GM23338 (cell line): ENCODE measurements at regions not wholly inside any gene's neighbourhood (a gene's known extent, or its start where the extent isn't known, plus 50 kb on each side); places are given as distances from the start of the nearest gene placed in this dataset. TPM values are rescaled to one million over a fixed set of nuclear protein-coding genes. Genes with fewer than 3 reads are reported as not detected.

Source experiments
- ATAC-seq: fragments of 200-7000 bp; cut with Tn5 transposase; 3 replicates; pipeline ENCODE4 v1.9.1; 2020
- DNase-seq: peaks from one replicate; pipeline ENCODE4 v3.0.0-alpha.2; 2015; ENCODE audit warnings: low spot score
- H2AFZ ChIP-seq: fragments of 200-600 bp; sonication (generic); 2 replicates; pipeline ENCODE4 v1.8.0; 2016; ENCODE audit warnings: antibody characterized with exemption, mild to moderate bottlenecking, moderate library complexity
- H3F3A ChIP-seq: fragments of 200-600 bp; sonication (generic); replicated peaks from 2 replicates; pipeline ENCODE4 v1.8.0; 2017; ENCODE audit warnings: antibody characterized with exemption, mixed run types, low read depth
- H3K27ac ChIP-seq: fragments of 200-600 bp; sonication (generic); 2 replicates; pipeline ENCODE4 v1.6.1; 2016; ENCODE audit warnings: low read depth
- H3K27me3 ChIP-seq: fragments of 200-600 bp; sonication (generic); 2 replicates; pipeline ENCODE4 v1.8.0; 2016; ENCODE audit warnings: mild to moderate bottlenecking, mixed run types, moderate library complexity; ENCODE audit not compliant: insufficient read depth
- H3K36me3 ChIP-seq: fragments of 200-600 bp; sonication (generic); 2 replicates; pipeline ENCODE4 v1.8.0; 2016; ENCODE audit warnings: mild to moderate bottlenecking; ENCODE audit not compliant: insufficient read depth
- H3K4me1 ChIP-seq: fragments of 200-600 bp; sonication (generic); 2 replicates; pipeline ENCODE4 v1.8.0; 2016; ENCODE audit warnings: mild to moderate bottlenecking, moderate library complexity; ENCODE audit not compliant: insufficient read depth
- H3K4me2 ChIP-seq: fragments of 200-600 bp; sonication (generic); 2 replicates; pipeline ENCODE4 v1.7.1; 2017; ENCODE audit warnings: mixed run types
- H3K4me3 ChIP-seq: fragments of 200-600 bp; sonication (generic); 2 replicates; pipeline ENCODE4 v1.6.1; 2016; ENCODE audit warnings: mixed run types
- H3K79me2 ChIP-seq: fragments of 200-600 bp; sonication (generic); replicated peaks from 2 replicates; pipeline ENCODE4 v1.8.0; 2017; ENCODE audit warnings: mild to moderate bottlenecking; ENCODE audit not compliant: insufficient read depth
- H3K9me2 ChIP-seq: fragments of 200-600 bp; sonication (generic); 2 replicates; pipeline ENCODE4 v1.8.0; 2017; ENCODE audit not compliant: insufficient read depth
- H4K20me1 ChIP-seq: fragments of 200-600 bp; sonication (generic); replicated peaks from 2 replicates; pipeline ENCODE4 v1.8.0; 2017; ENCODE audit warnings: mild to moderate bottlenecking; ENCODE audit not compliant: insufficient read depth
- H3K27ac Mint-ChIP-seq: 2 replicates; pipeline ENCODE4 v1.8.0; 2020; ENCODE audit warnings: inconsistent platforms, mild to moderate bottlenecking, moderate library complexity, mixed read lengths
- H3K27me3 Mint-ChIP-seq: 3 replicates; pipeline ENCODE4 v1.8.0; 2022; ENCODE audit warnings: low read depth, mild to moderate bottlenecking, moderate library complexity, mixed read lengths, inconsistent platforms; ENCODE audit not compliant: insufficient read depth, poor library complexity
- H3K36me3 Mint-ChIP-seq: 3 replicates; pipeline ENCODE4 v1.8.0; 2021; ENCODE audit warnings: low read depth, mild to moderate bottlenecking, inconsistent platforms, moderate library complexity, mixed read lengths
- H3K4me1 Mint-ChIP-seq: 3 replicates; pipeline ENCODE4 v1.8.0; 2020; ENCODE audit warnings: mild to moderate bottlenecking, inconsistent platforms, mixed read lengths
- H3K4me3 Mint-ChIP-seq: 3 replicates; pipeline ENCODE4 v1.8.0; 2021; ENCODE audit warnings: moderate library complexity, mild to moderate bottlenecking, inconsistent platforms, mixed read lengths
- H3K9me3 Mint-ChIP-seq: 3 replicates; pipeline ENCODE4 v1.8.0; 2020; ENCODE audit warnings: moderate library complexity, mild to moderate bottlenecking, inconsistent platforms, mixed read lengths
- CREB1 ChIP-seq: fragments of 250-450 bp; sonication (Bioruptor Pico); IDR thresholded peaks from 2 replicates; pipeline ENCODE4 v1.5.0; 2020; ENCODE audit warnings: low read depth, mild to moderate bottlenecking, moderate library complexity
- EZH2phosphoT487 ChIP-seq: fragments of 200-600 bp; sonication (generic); IDR thresholded peaks from one replicate; pipeline ENCODE4 v1.8.1; 2018; ENCODE audit warnings: antibody characterized with exemption; ENCODE audit not compliant: unreplicated experiment
- JUNB ChIP-seq: IDR thresholded peaks from one replicate; pipeline ENCODE4 v1.6.1; 2016; ENCODE audit warnings: antibody characterized with exemption; ENCODE audit not compliant: unreplicated experiment
- NANOG ChIP-seq: IDR thresholded peaks from 2 replicates; pipeline ENCODE4 v1.6.1; 2016; ENCODE audit warnings: antibody characterized with exemption, borderline replicate concordance
- REST ChIP-seq: IDR thresholded peaks from one replicate; pipeline ENCODE4 v1.6.1; 2018; ENCODE audit warnings: antibody characterized with exemption; ENCODE audit not compliant: unreplicated experiment
- STAT1 ChIP-seq: IDR thresholded peaks from one replicate; pipeline ENCODE4 v1.6.1; 2016; ENCODE audit warnings: antibody characterized with exemption; ENCODE audit not compliant: unreplicated experiment
- ZNF331 ChIP-seq: fragments of 250-450 bp; sonication (Bioruptor Pico); IDR thresholded peaks from 2 replicates; pipeline ENCODE4 v1.5.0; 2020; ENCODE audit warnings: low read depth, mild to moderate bottlenecking, moderate library complexity
- ZNF462 ChIP-seq: fragments of 250-450 bp; sonication (Bioruptor Pico); IDR thresholded peaks from 2 replicates; pipeline ENCODE4 v1.5.0; 2020; ENCODE audit warnings: mild to moderate bottlenecking, moderate library complexity
- small RNA-seq: library from RNA; depleted of rRNA; stranded (forward); fragments of <200 nt; gene quantifications from one replicate; pipeline ENCODE3, GENCODE V24; 2014; ENCODE audit warnings: low replicate concordance

- Histone ChIP-seq H4K20me1 (no peaks in the 10 kb centered on the region), H3K4me2 (no peak overlapping the region), H3K36me3 (no peaks in the 10 kb centered on the region), H3K4me3 (no peak overlapping the region), H3K4me1 (0 out of 2 replicates have a peak, but pooled peaks cover 8% of the 10 kb centered on the region), H3K79me2 (no peaks in the 10 kb centered on the region), H2AFZ (no peak overlapping the region), H3K9me2 (no peaks in the 10 kb centered on the region), H3K27me3 (no peaks in the 10 kb centered on the region), H3K27ac (no peak overlapping the region), H3F3A (no peaks in the 10 kb centered on the region)
- DNase-seq (no peak), ATAC-seq (no peak)
- no peak for TF ChIP-seq ZNF462 (CRISPR knock-in tag)
- TF ChIP-seq REST, result no peak
- no peak for TF ChIP-seq STAT1
- no peak for TF ChIP-seq ZNF331
- no peak for TF ChIP-seq JUNB
- TF ChIP-seq CREB1, result no peak
- no peak for TF ChIP-seq EZH2phosphoT487
- TF ChIP-seq NANOG, result no peak
- no peak overlapping the region for H3K27ac Mint-ChIP-seq
- peaks cover 1% of the 10 kb centered on the region for H3K27me3 Mint-ChIP-seq
- no peaks in the 10 kb centered on the region for H3K36me3 Mint-ChIP-seq
- H3K4me3 Mint-ChIP-seq, result no peak overlapping the region
- H3K4me1 Mint-ChIP-seq, result peaks cover 18% of the 10 kb centered on the region
- H3K9me3 Mint-ChIP-seq, result no peaks in the 10 kb centered on the region
These were observed 49.8 kb upstream of the COPS8 start for GRCh38 chr2:237035781-237036475.

Small RNA genes lying in the stretch of these regions (small RNA-seq; reads per million reads assigned to genes)
- not detected for gene RNU6-1051P
